AG04449 (cell line): ENCODE measurements at regions not wholly inside any gene's neighbourhood (a gene's known extent, or its start where the extent isn't known, plus 50 kb on each side); places are given as distances from the start of the nearest gene placed in this dataset.
"Not testable (repeated sequence)": the region's sequence is repeated elsewhere in the genome, so short reads cannot be mapped to it uniquely, and the experiment has no call there.

Source experiments
- CTCF ChIA-PET: fragments of 350-600 bp; formaldehyde crosslinking; extraction: SDS; loops from one replicate; lab custom pipeline; 2021; ENCODE audit warnings: antibody characterized with exemption; lab: Yijun Ruan, JAX
- POLR2A ChIA-PET: fragments of 400-600, 350-600 bp; formaldehyde crosslinking; extraction: SDS; loops from one replicate; lab custom pipeline; 2020; ENCODE audit warnings: antibody characterized with exemption, inconsistent platforms; lab: Yijun Ruan, JAX
- DNase-seq: peaks from one replicate; pipeline ENCODE4 v3.0.0-alpha.2; 2010; ENCODE audit warnings: low read depth, low spot score
- H3K4me3 ChIP-seq: 2 replicates; pipeline ENCODE4 v1.5.1; 2011; ENCODE audit warnings: low read depth, mild to moderate bottlenecking, control low read depth, low read length
- TF ChIP-seq, protein P1 (sequence below): IDR thresholded peaks from one replicate; pipeline ENCODE4 v1.5.1; 2011; ENCODE audit warnings: mild to moderate bottlenecking, moderate library complexity, low read length, control low read depth, inconsistent platforms; ENCODE audit not compliant: insufficient read depth; ENCODE audit errors: missing control alignments

- ChIA-PET POLR2A (no interaction called here), CTCF (no interaction called here)
- no peak overlapping the region for H3K4me3 ChIP-seq
- TF ChIP-seq, protein P1, sequence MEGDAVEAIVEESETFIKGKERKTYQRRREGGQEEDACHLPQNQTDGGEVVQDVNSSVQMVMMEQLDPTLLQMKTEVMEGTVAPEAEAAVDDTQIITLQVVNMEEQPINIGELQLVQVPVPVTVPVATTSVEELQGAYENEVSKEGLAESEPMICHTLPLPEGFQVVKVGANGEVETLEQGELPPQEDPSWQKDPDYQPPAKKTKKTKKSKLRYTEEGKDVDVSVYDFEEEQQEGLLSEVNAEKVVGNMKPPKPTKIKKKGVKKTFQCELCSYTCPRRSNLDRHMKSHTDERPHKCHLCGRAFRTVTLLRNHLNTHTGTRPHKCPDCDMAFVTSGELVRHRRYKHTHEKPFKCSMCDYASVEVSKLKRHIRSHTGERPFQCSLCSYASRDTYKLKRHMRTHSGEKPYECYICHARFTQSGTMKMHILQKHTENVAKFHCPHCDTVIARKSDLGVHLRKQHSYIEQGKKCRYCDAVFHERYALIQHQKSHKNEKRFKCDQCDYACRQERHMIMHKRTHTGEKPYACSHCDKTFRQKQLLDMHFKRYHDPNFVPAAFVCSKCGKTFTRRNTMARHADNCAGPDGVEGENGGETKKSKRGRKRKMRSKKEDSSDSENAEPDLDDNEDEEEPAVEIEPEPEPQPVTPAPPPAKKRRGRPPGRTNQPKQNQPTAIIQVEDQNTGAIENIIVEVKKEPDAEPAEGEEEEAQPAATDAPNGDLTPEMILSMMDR = no peak
- DNase-seq = no peak
These were observed 365.3 kb upstream of the FZD8 start for GRCh38 chr10:36007369-36007768.

DNA sequence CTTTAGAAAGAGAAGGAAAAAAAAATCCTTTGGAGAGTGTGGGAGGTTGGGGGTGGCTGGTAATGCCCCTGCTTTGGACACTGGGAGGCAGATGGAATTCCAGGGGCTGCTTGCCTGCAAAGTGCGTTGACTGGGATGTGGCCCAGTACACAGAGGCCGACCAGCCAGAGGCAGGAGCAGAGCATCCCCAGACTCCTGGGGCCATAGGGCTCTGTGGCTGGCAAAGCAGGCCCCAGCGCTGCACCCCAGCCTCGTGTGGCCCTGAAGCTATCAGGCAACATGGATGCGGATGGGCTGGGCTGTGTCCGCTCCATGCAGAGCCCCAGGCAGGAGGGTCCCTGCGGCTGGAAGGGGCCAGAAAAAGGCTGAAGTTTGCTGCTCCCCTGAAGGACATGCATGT lies 361.6 kb upstream of the FZD8 start:
- ChIA-PET CTCF (no interaction called here), POLR2A (no interaction called here)
- TF ChIP-seq, protein P1 = no peak
- H3K4me3 ChIP-seq = no peak overlapping the region
- no peak for DNase-seq

DNA sequence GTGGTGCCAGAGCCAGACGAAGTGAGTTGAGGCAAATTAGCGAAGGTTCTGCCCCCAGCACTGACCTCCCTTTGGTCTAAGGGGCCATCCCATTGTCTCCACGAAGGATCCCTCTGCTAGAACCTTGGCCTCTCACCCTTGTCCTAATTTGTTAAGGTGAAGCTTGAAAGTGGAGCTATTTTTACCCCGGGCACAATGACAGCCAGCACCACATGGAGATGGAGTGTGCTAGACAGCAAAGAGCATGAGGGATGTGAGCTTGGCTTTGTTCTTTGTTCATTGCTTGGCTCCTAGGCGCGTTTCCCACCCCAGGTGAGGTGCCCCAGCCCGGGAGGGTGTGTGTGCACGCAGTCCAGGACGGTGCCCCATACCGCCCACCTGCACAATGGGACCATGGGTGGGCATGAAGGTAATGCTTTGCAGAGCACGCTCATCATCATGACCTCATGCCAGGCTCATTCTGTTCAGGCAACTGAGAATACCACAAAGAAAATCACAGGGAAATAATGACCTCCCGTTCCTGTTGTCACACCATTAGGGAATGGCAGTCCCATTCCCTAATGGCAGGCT lies 361.0 kb upstream of the FZD8 start:
- no peak overlapping the region for H3K4me3 ChIP-seq
- DNase-seq = no peak
- CTCF ChIA-PET = no interaction called here

GRCh38 chr10:36002445-36002844 lies 360.3 kb upstream of the FZD8 start:
- no peak for DNase-seq
- POLR2A ChIA-PET = no interaction called here
- CTCF ChIA-PET = no interaction called here
- TF ChIP-seq, protein P1 = no peak
- H3K4me3 ChIP-seq = no peak overlapping the region

More for the DNA sequence above, 361.0 kb upstream of the FZD8 start:
- POLR2A ChIA-PET = no interaction called here
- TF ChIP-seq, protein P1 = no peak

DNA sequence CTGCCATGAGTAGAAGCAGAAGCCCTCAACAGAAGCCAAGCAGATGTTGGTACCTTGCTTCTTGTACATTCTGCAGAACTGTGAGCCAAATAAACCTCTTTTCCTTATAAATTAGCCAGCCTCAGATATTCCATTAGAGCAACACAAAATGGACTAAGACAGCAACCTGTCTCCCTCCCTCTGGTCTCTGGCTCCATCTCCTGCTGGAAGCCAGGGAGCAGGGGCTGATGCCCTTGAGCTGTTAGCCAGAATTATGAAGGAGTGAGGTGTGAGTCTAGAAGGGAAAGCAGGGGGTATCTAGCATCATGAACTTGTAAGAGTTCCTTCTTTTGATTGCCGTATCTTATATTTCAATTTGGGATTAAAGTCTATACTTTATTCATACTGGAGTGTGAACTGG lies 358.7 kb upstream of the FZD8 start:
- POLR2A ChIA-PET, DNase-seq, H3K4me3 ChIP-seq: not testable (repeated sequence)
- CTCF ChIA-PET = interaction anchor here (1.4 kb wide), 1 partner anchor 365 kb away, joined by 4 read pairs; no protein-coding TSS in a partner anchor
- TF ChIP-seq, protein P1 = peak; percentile 5

DNA sequence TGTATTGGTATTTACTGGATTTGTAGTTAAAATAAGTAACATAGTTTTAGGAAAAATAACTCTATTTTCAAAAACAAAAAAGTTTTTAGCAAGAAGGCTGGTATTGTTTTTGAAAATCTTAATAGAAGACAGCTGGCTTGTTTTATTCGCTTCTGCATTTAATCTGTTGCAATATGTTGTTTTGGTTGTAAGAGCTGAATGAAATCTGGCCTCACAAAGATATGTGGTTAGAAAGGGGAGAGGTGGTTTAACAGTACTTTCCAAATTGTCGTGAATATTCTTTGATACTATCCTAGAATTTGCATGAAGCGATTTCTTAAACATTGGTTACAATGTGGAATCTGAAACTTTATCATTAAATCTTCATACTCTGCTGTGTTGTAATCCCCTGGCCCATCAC lies 355.9 kb upstream of the FZD8 start:
- TF ChIP-seq, protein P1 = no peak
- no peak overlapping the region for H3K4me3 ChIP-seq
- CTCF ChIA-PET = no interaction called here
- POLR2A ChIA-PET = no interaction called here
- no peak for DNase-seq
